Transverse colon (tissue), 4 donors: ENCODE measurements at regions not wholly inside any gene's neighbourhood (a gene's known extent, or its start where the extent isn't known, plus 50 kb on each side); places are given as distances from the start of the nearest gene placed in this dataset.

Experiments
- DNase-seq: peaks from one replicate; pipeline ENCODE4 v3.0.0-alpha.2; 2019
- H3K27ac ChIP-seq, 4 donors: fragments of 200-600 bp; sonication (generic); 2 replicates each; pipeline ENCODE4 v1.5.1; 2016 to 2018; ENCODE audit warnings: inconsistent platforms in 4 of 4
- H3K27me3 ChIP-seq: fragments of 200-600 bp; sonication (generic); 2 replicates; pipeline ENCODE4 v1.5.1; 2017; ENCODE audit warnings: inconsistent platforms
- H3K36me3 ChIP-seq, 4 donors: fragments of 200-600 bp; sonication (generic); 2 replicates each; pipeline ENCODE4 v1.5.1; 2017 to 2019; ENCODE audit warnings: inconsistent platforms in 4 of 4
- H3K4me1 ChIP-seq, 4 donors: fragments of 200-600 bp; sonication (generic); 2 replicates each; pipeline ENCODE4 v1.5.1; 2017 to 2020; ENCODE audit warnings: inconsistent platforms in 4 of 4
- H3K4me3 ChIP-seq, 4 donors: fragments of 200-600 bp; sonication (generic); 1 replicate in 1 of 4; 2 replicates in 3 of 4; pipeline versions ENCODE4 v1.5.1 to v1.6.1; 2017 to 2019; ENCODE audit warnings: inconsistent platforms in 4 of 4
- H3K9me3 ChIP-seq, 2 donors: fragments of 200-600 bp; sonication (generic); 2 replicates each; pipeline ENCODE4 v1.5.1; 2017 to 2019; ENCODE audit warnings: inconsistent platforms in 2 of 2
- CTCF ChIP-seq, 5 experiments: fragments of 200-600 bp in 3 of 5; fragments of 450-650 bp in 2 of 5; sonication (generic) in 3 of 5; IDR thresholded peaks; 1 replicate in 2 of 5; 2 replicates in 3 of 5; pipeline ENCODE4 v1.5.1; 2016 to 2017; ENCODE audit warnings: antibody characterized with exemption in 5 of 5, inconsistent platforms in 3 of 5, mild to moderate bottlenecking in 2 of 5, moderate library complexity in 1 of 5
- EP300 ChIP-seq: sonication (generic); formaldehyde crosslinking; IDR thresholded peaks from one replicate; pipeline ENCODE4 v1.6.1; 2017; ENCODE audit warnings: antibody characterized with exemption, low read depth
- POLR2A ChIP-seq: fragments of 450-650 bp; IDR thresholded peaks from one replicate; pipeline ENCODE4 v1.6.1; 2016; ENCODE audit warnings: antibody characterized with exemption, mild to moderate bottlenecking, moderate library complexity
- POLR2AphosphoS5 ChIP-seq, 3 donors: sonication (generic); formaldehyde crosslinking; IDR thresholded peaks; one replicate each; pipeline ENCODE4 v1.6.1; 2016; ENCODE audit warnings: antibody characterized with exemption in 3 of 3
- WGBS, 2 donors: methylation state at CpG; one replicate each; pipeline ENCODE4 v1.1.5; 2018; ENCODE audit warnings: low coverage in 1 of 2; 5-methylcytosine and 5-hydroxymethylcytosine counted together
- in situ Hi-C, 4 donors: fragments of 200-750 bp; cut with MboI; loops; one replicate each; pipeline versions ENCODE4 v1.15.0 to v1.15.1; 2017; ENCODE audit warnings: low sequenced_read_pairs in 3 of 4, low pct_ligation_motif_present in 1 of 4, low pct_unique_long_range_greater_than_20kb in 1 of 4
- intact Hi-C: fragments of 100-400 bp; cut with DNase I; formaldehyde crosslinking; loops from one replicate; pipeline ENCODE4 v1.15.1; 2023; ENCODE audit warnings: low total_unique reads

GRCh38 chr2:175450029-175450760, 268.7 kb upstream of the ATP5MC3 start:
- Histone ChIP-seq H3K27ac (no peak overlapping the region), H3K4me1 (no peaks in the 10 kb centered on the region), H3K36me3 (no peaks in the 10 kb centered on the region), H3K4me3 (no peak overlapping the region), H3K27me3 (no peaks in the 10 kb centered on the region), H3K9me3 (no peaks in the 10 kb centered on the region)
- DNase-seq, result no peak
- WGBS, 2 donors, result 45 to 77% methylated on average over 1 to 2 of the region's 2 CpGs
- TF ChIP-seq POLR2AphosphoS5 (IDR thresholded peaks at IDR 0.05) (no peak), EP300 (no peak), POLR2A (no peak), CTCF (IDR thresholded peaks at IDR 0.05) (no peak)
- in situ Hi-C loops, result no loop called here
- intact Hi-C loops, result no loop called here

GRCh38 chr2:175449616-175450015, 268.1 kb upstream of the ATP5MC3 start:
- intact Hi-C loops, result no loop called here
- DNase-seq, result no peak
- Histone ChIP-seq H3K4me3 (no peak overlapping the region), H3K27me3 (no peaks in the 10 kb centered on the region), H3K4me1 (no peaks in the 10 kb centered on the region), H3K27ac (no peak overlapping the region), H3K9me3 (no peaks in the 10 kb centered on the region), H3K36me3 (no peaks in the 10 kb centered on the region)
- TF ChIP-seq POLR2AphosphoS5 (IDR thresholded peaks at IDR 0.05) (no peak), EP300 (no peak), CTCF (IDR thresholded peaks at IDR 0.05) (no peak), POLR2A (no peak)
- in situ Hi-C loops, result no loop called here

GRCh38 chr2:175446201-175446600, 264.7 kb upstream of the ATP5MC3 start:
- intact Hi-C loops, result no loop called here
- WGBS, 2 donors, result 64 to 72% methylated on average over 3 to 4 of the region's 4 CpGs
- in situ Hi-C loops, result no loop called here

GRCh38 chr2:175445281-175445680, 263.8 kb upstream of the ATP5MC3 start:
- intact Hi-C loops (no loop called here), in situ Hi-C loops (no loop called here)
- 83% methylated on average over 3 of the region's 3 CpGs; no CpG with 5 or more reads in 1 of the 2 donors for WGBS, 2 donors
- DNase-seq, result no peak
- H3K36me3 ChIP-seq, result no peaks in the 10 kb centered on the region
- H3K4me3 ChIP-seq, result no peak overlapping the region
- no peaks in the 10 kb centered on the region for H3K27me3 ChIP-seq
- TF ChIP-seq CTCF (IDR thresholded peaks at IDR 0.05) (no peak), POLR2A (no peak), POLR2AphosphoS5 (IDR thresholded peaks at IDR 0.05) (no peak), EP300 (no peak)
- H3K9me3 ChIP-seq, result no peaks in the 10 kb centered on the region
- H3K27ac ChIP-seq, result no peak overlapping the region
- H3K4me1 ChIP-seq, result no peaks in the 10 kb centered on the region

More at GRCh38 chr2:175446201-175446600, 264.7 kb upstream of the ATP5MC3 start:
- H3K27me3 ChIP-seq, result no peaks in the 10 kb centered on the region
- TF ChIP-seq POLR2AphosphoS5 (IDR thresholded peaks at IDR 0.05) (no peak), EP300 (no peak), CTCF (IDR thresholded peaks at IDR 0.05) (no peak), POLR2A (no peak)
- no peak overlapping the region for H3K27ac ChIP-seq
- no peaks in the 10 kb centered on the region for H3K9me3 ChIP-seq
- no peaks in the 10 kb centered on the region for H3K4me1 ChIP-seq
- no peak overlapping the region for H3K4me3 ChIP-seq
- H3K36me3 ChIP-seq, result no peaks in the 10 kb centered on the region
- DNase-seq, result no peak
